ENCODE measurements at regions not wholly inside any gene's neighbourhood (a gene's known extent, or its start where the extent isn't known, plus 50 kb on each side); places are given as distances from the start of the nearest gene placed in this dataset.
A peak's percentile ranks its signal among the peaks of the same experiment; 100 is the strongest.
"Not testable (repeated sequence)": the region's sequence is repeated elsewhere in the genome, so short reads cannot be mapped to it uniquely, and the experiment has no call there.

- H3K4me3 Mint-ChIP-seq, H3K4me1 Mint-ChIP-seq, H3K27me3 Mint-ChIP-seq, DNase-seq, H3K27ac Mint-ChIP-seq, H3K9me3 Mint-ChIP-seq, H3K36me3 Mint-ChIP-seq, ATAC-seq: not testable (repeated sequence)
- POLR2A ChIA-PET, result interaction anchor here (0.5 kb wide), 1 partner anchor 117 kb away, joined by 3 read pairs; no protein-coding TSS in a partner anchor
Observed at GRCh38 chr7:149930374-149931068, 56.8 kb downstream of the ATP6V0E2 start.

- H3K27ac Mint-ChIP-seq, H3K9me3 Mint-ChIP-seq, DNase-seq, ATAC-seq, H3K27me3 Mint-ChIP-seq, POLR2A ChIA-PET, H3K36me3 Mint-ChIP-seq, H3K4me3 Mint-ChIP-seq, H3K4me1 Mint-ChIP-seq: not testable (repeated sequence)
Observed at GRCh38 chr7:149933776-149934175, 60.0 kb downstream of the ATP6V0E2 start.

GRCh38 chr7:149947346-149947745 is 73.6 kb downstream of the ATP6V0E2 start:
- H3K4me3 Mint-ChIP-seq, POLR2A ChIA-PET, H3K27ac Mint-ChIP-seq, DNase-seq, H3K36me3 Mint-ChIP-seq, H3K27me3 Mint-ChIP-seq, ATAC-seq: not testable (repeated sequence)
- H3K4me1 Mint-ChIP-seq, result peaks cover 2 to 20% (median 12%) of the 10 kb centered on the region in 4 donors
- H3K9me3 Mint-ChIP-seq, result peaks cover 0 to 10% (median 0%) of the 10 kb centered on the region in 9 donors

DNA sequence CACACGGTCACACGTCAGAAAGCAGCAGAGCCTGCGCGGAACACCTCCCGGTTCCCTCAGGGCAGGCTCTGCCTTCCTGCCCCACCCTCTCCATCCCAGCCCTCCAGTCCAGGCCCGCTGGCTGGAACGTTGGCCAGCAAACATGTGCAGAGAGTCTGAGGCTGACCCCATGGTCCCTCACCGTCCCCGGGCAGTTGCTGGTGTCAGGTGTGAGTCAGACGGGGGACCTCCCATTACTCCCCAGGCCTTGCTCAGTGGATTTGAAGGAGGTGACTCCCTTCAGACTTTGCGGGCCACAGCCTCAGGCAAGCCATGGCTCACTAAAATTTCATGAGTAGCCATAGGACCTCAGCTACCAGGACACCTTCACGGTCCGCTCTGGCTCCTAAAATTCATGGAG is 74.7 kb downstream of the ATP6V0E2 start:
- ATAC-seq, H3K27ac Mint-ChIP-seq, DNase-seq, H3K36me3 Mint-ChIP-seq, H3K27me3 Mint-ChIP-seq, H3K4me3 Mint-ChIP-seq, POLR2A ChIA-PET: not testable (repeated sequence)
- peaks cover 0 to 10% (median 0%) of the 10 kb centered on the region in 9 donors for H3K9me3 Mint-ChIP-seq
- H3K4me1 Mint-ChIP-seq, result peaks cover 2 to 20% (median 12%) of the 10 kb centered on the region in 4 donors

- H3K36me3 Mint-ChIP-seq, POLR2A ChIA-PET, H3K27me3 Mint-ChIP-seq: not testable (repeated sequence)
- peaks cover 2 to 15% (median 11%) of the 10 kb centered on the region in 4 donors for H3K4me1 Mint-ChIP-seq
- DNase-seq (peak in 3 of 10 donors; percentile 13 to 25 (median 20)), ATAC-seq (peak; percentile 38 to 47)
- H3K9me3 Mint-ChIP-seq, result peaks cover 0 to 10% (median 0%) of the 10 kb centered on the region in 9 donors
- H3K27ac Mint-ChIP-seq, result peak overlapping the region in 6 of 10 donors; percentile 28 to 81 (median 48)
- peak overlapping the region in 9 of 10 donors; percentile 39 to 87 (median 77) for H3K4me3 Mint-ChIP-seq
Observed at GRCh38 chr7:149949863-149950577, 76.3 kb downstream of the ATP6V0E2 start.

GRCh38 chr7:149950578-149950924 is 76.8 kb downstream of the ATP6V0E2 start:
- H3K27me3 Mint-ChIP-seq, H3K36me3 Mint-ChIP-seq, POLR2A ChIA-PET, DNase-seq, ATAC-seq: not testable (repeated sequence)
- Mint-ChIP-seq H3K4me3 (peak overlapping the region in 3 of 10 donors; percentile 25 to 73 (median 57)), H3K4me1 (peaks cover 2 to 15% (median 9%) of the 10 kb centered on the region in 4 donors), H3K27ac (peak overlapping the region in 3 of 10 donors; percentile 29 to 76 (median 64)), H3K9me3 (peaks cover 0 to 10% (median 0%) of the 10 kb centered on the region in 9 donors)

- DNase-seq, H3K27me3 Mint-ChIP-seq, H3K36me3 Mint-ChIP-seq, ATAC-seq, POLR2A ChIA-PET: not testable (repeated sequence)
- peaks cover 0 to 10% (median 0%) of the 10 kb centered on the region in 9 donors for H3K9me3 Mint-ChIP-seq
- H3K27ac Mint-ChIP-seq, result peak overlapping the region in 2 of 10 donors; percentile 37 to 65
- H3K4me1 Mint-ChIP-seq, result peaks cover 2 to 15% (median 9%) of the 10 kb centered on the region in 4 donors
- H3K4me3 Mint-ChIP-seq, result peak overlapping the region in 1 of 10 donors; percentile 21
Observed at GRCh38 chr7:149951579-149951978, 77.8 kb downstream of the ATP6V0E2 start.

- Mint-ChIP-seq H3K36me3 (peaks cover 0 to 16% (median 0%) of the 10 kb centered on the region in 3 donors), H3K4me1 (peaks cover 2 to 26% (median 19%) of the 10 kb centered on the region in 4 donors), H3K9me3 (peaks cover 0 to 32% (median 18%) of the 10 kb centered on the region in 9 donors)
- H3K4me3 Mint-ChIP-seq, POLR2A ChIA-PET, ATAC-seq, DNase-seq, H3K27ac Mint-ChIP-seq, H3K27me3 Mint-ChIP-seq: not testable (repeated sequence)
Observed at GRCh38 chr7:149958880-149959279, 85.1 kb downstream of the ATP6V0E2 start.

DNA sequence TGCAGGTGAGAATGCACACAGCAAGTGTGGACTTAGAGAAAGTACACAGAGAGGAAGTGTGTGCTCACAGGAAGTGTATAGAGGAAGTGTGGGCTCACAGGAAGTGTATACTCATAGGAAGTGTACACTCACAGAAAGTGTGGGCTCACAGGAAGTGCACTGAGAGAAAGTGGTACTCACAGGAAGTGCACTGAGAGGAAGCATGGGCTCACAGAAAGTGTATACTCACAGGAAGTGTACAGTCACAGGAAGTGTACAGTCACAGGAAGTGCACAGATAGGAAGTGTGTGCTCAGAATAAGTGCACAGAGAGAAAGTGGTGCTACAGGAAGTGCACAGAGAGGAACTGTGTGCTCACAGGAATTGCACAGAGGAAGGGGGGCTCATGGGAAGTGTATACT is 87.1 kb downstream of the ATP6V0E2 start:
- peak overlapping the region in 9 of 10 donors; percentile 71 to 94 (median 86) for H3K27ac Mint-ChIP-seq
- peaks cover 0 to 32% (median 18%) of the 10 kb centered on the region in 9 donors for H3K9me3 Mint-ChIP-seq
- DNase-seq, result peak in 6 of 10 donors; percentile 3 to 72 (median 41)
- ATAC-seq, result peak; percentile 58 to 67
- POLR2A ChIA-PET, H3K27me3 Mint-ChIP-seq: not testable (repeated sequence)
- H3K4me1 Mint-ChIP-seq, result peaks cover 2 to 26% (median 19%) of the 10 kb centered on the region in 4 donors
- peaks cover 0 to 16% (median 0%) of the 10 kb centered on the region in 3 donors for H3K36me3 Mint-ChIP-seq
- peak overlapping the region in 6 of 10 donors; percentile 8 to 40 (median 18) for H3K4me3 Mint-ChIP-seq

GRCh38 chr7:149961878-149962277 is 88.1 kb downstream of the ATP6V0E2 start:
- H3K27ac Mint-ChIP-seq, result peak overlapping the region in 9 of 10 donors; percentile 65 to 94 (median 86)
- peaks cover 2 to 26% (median 19%) of the 10 kb centered on the region in 4 donors for H3K4me1 Mint-ChIP-seq
- DNase-seq (peak in 8 of 10 donors; percentile 9 to 69 (median 30)), ATAC-seq (peak; percentile 67 to 71)
- H3K4me3 Mint-ChIP-seq, result peak overlapping the region in 4 of 10 donors; percentile 14 to 40 (median 30)
- H3K27me3 Mint-ChIP-seq, POLR2A ChIA-PET: not testable (repeated sequence)
- peaks cover 0 to 32% (median 18%) of the 10 kb centered on the region in 9 donors for H3K9me3 Mint-ChIP-seq
- peaks cover 0 to 16% (median 0%) of the 10 kb centered on the region in 3 donors for H3K36me3 Mint-ChIP-seq

- POLR2A ChIA-PET, result not testable (repeated sequence)
Observed at GRCh38 chr7:149962685-149963319, 89.0 kb downstream of the ATP6V0E2 start.

DNA sequence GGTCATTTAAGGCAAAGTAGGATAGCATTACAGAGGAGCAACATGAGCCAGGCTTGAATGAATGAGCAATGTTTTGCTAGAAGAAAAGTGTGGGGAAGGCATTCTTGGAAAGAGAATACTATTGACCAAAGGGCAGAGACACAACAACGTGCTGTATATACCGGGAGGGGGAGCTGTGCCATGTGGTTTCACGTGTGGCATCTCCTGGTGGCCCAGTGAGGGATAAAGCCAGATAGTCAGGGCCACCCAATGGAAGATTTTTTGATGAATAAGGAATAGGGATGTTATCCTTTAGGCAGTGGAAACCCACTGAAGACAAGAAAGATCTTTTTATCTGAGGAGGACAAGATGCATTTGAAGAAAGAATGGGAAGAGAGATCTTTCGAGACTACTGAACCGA is 90.2 kb downstream of the ATP6V0E2 start:
- POLR2A ChIA-PET, ATAC-seq, H3K27ac Mint-ChIP-seq: not testable (repeated sequence)

More at GRCh38 chr7:149962685-149963319, 89.0 kb downstream of the ATP6V0E2 start:
- Mint-ChIP-seq H3K27ac (peak overlapping the region in 7 of 10 donors; percentile 34 to 77 (median 56)), H3K4me1 (peaks cover 2 to 26% (median 19%) of the 10 kb centered on the region in 4 donors), H3K4me3 (peak overlapping the region in 1 of 10 donors; percentile 24), H3K36me3 (peaks cover 0 to 16% (median 0%) of the 10 kb centered on the region in 3 donors), H3K9me3 (peaks cover 0 to 32% (median 18%) of the 10 kb centered on the region in 9 donors)
- ATAC-seq, DNase-seq, H3K27me3 Mint-ChIP-seq: not testable (repeated sequence)

More for the DNA sequence above, 90.2 kb downstream of the ATP6V0E2 start:
- DNase-seq, H3K27me3 Mint-ChIP-seq, H3K4me3 Mint-ChIP-seq: not testable (repeated sequence)
- peaks cover 0 to 16% (median 0%) of the 10 kb centered on the region in 3 donors for H3K36me3 Mint-ChIP-seq
- peaks cover 0 to 32% (median 18%) of the 10 kb centered on the region in 9 donors for H3K9me3 Mint-ChIP-seq
- peaks cover 2 to 21% (median 18%) of the 10 kb centered on the region in 4 donors for H3K4me1 Mint-ChIP-seq
